NCI-H345 treated with DMSO at 0.1 percent for 48 hours (cell line): ENCODE measurements at regions not wholly inside any gene's neighbourhood (a gene's known extent, or its start where the extent isn't known, plus 50 kb on each side); places are given as distances from the start of the nearest gene placed in this dataset.
A peak's percentile ranks its signal among the peaks of the same experiment; 100 is the strongest.

ENCODE experiments used
- DNase-seq: peaks from one replicate; lab custom pipeline; 2025; ENCODE audit not compliant: unreplicated experiment; lab: John Stamatoyannopoulos, UW

DNA sequence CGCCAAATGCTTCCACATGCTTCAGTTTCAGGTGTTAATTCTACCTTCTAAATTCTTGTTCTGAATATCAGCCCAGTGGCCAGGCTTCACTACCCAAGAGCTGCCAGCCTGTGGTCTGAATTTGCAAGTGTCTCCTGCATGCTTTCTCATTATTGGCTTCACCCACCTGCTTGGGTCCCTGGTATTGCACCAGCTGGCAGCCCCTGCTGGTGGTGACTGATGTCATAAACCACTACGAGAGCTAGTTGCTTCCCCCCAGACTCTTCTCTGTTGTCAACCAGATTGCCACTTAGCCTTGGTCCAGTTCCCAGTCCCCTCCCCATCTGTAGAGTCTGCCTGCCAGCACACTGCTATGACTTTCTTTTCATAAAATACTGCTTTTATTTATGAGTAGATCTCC lies 197.7 kb upstream of the DUSP10 start:
- DNase-seq: no peak

DNA sequence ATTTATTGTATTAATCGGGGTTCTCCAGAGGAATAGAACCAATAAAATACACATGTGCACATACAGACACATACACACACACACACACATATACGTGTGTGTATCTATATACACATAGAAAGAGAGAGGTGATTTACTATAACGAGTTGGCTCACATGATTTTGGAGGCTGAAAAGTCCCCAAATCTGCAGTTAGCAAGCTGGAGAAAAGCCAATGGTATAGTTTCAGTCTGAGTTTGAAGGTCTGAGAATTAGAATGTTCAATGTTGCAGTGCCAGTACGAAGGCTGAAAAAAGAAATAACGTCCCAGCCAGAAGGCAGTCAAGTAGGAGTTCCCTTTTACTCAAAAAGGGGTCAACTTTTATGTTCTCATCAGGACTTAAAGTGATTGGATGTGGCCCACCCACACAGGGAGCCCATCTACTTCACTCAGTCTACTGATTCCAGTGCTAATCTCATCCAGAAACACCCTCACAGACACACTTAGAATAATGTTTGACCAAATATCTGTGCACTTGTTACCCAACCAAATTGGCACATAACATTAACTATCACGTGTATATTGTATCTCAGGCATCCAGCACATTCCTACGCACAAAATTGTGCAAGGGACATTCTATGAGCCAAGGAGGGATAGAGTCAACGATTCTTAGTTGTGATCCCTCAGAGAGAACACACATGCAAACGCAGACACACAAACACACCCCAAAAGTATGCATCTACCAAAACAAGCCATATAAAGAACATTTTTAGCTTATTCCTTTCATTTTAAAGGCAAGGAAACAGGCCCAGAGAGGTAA lies 195.5 kb upstream of the DUSP10 start:
- DNase-seq: no peak

DNA sequence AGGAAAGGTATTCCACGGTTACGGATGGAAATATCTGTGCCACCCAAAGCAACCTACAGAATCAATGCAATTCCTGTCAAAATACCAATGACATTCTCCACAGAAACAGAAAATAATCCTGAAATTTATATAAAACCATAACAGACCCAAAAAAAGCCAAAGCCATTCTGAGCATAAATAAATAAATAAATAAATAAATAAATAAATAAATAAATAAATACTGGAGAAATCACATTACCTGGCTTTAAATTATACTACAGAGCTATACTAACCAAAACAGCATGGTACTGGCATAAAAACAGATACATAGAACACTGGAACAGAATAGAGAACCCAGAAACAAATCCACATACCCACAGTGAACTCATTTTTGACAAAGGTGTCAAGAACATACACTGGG lies 191.9 kb upstream of the DUSP10 start:
- no peak for DNase-seq

DNA sequence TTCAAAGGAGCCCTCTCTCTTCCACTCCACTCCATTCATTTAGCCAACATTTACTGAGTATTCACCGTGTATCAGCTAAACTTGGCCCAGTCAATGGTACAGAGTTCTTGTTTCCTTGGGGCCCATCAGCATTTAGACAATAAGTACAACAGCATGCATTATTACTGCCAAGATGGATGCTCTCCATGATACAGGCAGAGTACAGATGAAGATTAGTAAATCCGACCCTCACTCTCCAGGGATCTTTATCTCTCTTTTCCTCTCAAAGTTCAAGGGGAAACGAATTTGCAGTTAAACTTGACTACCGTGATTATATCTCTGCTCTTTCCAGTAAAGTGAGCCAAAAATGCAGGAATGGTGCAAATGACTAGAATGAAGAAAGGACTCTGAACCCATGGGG lies 184.6 kb upstream of the DUSP10 start:
- no peak for DNase-seq

DNA sequence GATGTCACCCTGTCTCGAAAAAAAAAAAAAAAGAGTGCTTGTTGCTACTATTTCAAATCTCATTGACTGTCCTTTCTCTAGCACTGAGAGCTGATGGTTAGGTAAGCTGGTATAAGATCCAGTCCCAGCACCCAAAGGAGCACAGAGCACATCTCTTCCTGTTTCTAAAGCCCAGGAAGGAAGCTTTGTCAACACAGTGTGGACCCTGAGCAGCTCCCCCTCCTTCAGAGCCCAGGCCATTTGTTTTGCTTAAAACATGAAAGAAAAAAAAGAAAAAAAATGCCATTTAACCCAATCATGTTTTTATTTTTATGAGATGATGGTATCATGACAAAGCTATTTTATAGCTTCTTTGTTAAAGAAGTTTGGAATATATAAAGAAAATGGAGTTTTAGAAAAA lies 184.1 kb upstream of the DUSP10 start:
- DNase-seq: no peak

DNA sequence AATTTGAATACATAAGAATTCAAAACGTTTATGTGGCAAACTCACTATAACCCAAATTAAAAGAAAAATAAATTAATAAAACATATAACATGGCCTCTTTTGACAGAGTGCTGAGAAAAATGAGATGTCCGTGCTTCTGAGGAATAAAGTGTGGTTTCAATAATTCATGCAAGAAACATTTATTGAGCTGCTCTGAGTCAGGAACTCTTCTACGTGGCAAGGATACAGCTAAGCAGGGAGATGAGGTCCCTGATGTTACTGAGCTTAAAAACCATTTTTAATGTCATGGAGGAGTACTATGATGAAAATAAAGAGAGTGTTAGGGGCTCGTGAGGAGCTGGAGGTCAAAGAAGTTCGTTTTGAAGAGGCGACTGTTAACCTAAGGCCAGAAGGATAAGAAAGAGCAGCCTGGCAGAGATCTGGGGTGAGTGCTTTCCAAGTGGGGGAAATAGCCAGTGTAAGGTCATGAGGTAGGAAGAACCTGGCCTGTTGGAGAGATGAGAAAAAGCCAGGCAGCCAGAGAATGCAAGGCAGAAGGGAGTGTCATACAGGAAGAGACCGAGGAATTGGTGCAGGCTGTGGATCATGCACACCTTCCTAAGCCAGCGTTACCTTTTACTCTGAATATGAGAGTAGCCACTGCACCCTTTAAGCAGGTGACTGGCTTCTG lies 182.2 kb upstream of the DUSP10 start:
- DNase-seq: no peak

DNA sequence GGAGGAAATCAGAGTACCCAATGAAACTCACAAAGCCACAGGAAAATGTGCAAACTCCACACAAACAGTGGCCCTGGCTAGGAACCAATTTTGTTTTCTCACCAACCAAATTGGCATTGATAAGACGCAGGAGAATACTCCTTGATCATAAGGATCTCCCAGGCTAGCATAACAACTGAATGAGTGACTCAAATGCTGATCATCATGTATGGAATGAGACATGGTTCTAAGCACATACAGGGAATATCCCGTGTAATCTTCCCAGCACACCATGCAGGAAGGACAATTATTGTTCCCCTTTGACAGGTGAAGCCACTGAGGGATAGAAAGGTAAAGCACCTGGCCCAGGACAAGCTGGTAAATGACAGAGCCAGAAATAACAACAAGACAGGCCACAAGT lies 180.0 kb upstream of the DUSP10 start:
- DNase-seq: no peak

DNA sequence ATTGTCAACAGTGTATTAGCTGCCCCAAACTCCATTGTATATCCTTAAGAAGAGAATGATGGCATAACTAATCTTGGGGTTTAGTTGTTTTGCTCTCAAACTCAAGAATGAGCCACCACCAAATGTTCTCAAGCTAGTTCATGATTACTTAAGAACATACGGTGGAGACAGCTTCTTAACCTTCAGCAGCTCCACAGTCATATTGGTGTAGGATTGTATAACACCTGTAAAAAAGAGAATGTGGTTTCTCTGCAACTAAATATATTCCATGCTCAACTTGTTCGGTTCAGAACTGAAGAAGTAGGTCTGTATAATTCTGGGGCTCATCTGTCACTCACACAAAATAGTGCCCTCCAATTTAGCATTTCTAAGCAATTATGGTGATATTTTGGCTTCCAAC lies 177.9 kb upstream of the DUSP10 start:
- DNase-seq: no peak

DNA sequence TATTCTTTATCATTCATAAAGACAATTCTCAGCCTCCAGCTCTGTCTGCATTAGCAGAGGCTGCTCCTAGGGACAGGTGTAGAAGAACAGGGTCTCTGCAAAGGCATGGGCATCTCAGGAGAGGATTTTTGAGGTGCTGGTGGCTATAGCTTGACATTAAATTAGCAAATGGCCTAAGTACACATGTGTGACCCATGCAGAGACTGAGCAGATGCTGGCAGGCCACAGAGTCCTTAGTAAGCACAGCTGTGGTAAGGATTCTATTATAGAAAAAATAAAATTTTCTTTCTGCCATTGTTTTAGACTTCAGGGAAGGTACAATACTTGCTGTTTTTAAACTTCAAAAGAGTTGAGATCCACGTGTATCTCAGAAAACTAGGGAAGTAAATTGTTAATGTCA lies 177.5 kb upstream of the DUSP10 start:
- no peak for DNase-seq

DNA sequence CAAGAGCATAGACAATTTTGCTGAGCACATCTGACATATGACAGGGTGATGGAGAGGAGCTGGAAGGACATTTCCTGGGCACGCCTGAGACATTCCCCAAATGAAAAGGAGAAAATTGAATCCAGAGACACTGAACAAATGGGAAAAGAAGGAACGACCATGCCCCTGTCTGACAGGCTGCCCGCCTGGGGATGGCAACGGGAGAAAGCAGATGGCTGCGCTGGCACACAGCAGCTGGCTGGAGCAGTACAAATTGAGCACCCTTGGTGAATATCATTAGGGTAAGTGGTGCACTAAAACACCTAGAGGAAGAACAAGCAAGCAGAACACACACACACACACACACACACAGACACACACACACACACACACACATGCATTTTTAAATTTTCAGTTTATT lies 174.3 kb upstream of the DUSP10 start:
- no peak for DNase-seq

DNA sequence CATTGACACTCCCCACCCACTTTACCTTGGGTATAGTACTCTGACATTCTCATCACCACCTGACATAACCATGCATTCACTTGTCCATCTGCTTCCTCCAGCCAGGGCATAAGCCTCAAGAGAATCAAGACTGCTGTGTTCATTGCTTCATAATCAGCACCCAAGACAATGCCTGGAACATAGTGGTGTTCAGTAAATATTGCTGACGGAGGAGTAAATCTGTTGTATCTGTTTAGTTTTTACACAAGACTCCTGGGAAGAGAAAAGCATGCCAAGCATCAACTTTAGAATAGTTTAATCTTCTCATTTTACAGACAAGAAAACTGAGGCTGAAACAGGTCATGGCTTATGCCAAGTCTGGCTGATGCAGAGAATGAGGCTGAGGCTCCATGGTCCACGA lies 173.9 kb upstream of the DUSP10 start:
- no peak for DNase-seq

DNA sequence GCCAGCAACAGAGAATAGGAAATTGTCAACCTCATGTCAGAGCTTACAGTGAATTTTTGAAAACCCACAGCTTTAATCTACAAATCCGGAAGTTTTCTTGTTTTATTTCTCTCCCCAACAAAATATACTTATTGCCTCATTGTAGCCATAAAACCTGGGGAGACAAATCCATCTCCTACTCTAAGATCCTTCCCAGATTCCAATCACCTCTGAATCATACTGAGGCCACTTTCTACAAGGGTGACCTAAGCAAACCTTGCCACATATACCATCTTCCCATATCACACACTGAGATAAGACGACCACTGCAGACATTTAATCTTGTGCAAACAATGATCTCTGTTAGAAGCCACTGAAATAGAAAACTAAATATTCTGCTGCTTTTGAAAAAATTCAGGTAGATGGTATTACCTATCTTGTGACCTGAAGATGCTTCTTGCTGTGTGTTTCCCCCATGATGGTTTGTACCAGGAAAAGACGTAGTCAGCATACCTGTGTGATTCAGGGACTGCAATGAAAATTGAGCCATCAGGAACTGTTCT lies 171.5 kb upstream of the DUSP10 start:
- DNase-seq: no peak

DNA sequence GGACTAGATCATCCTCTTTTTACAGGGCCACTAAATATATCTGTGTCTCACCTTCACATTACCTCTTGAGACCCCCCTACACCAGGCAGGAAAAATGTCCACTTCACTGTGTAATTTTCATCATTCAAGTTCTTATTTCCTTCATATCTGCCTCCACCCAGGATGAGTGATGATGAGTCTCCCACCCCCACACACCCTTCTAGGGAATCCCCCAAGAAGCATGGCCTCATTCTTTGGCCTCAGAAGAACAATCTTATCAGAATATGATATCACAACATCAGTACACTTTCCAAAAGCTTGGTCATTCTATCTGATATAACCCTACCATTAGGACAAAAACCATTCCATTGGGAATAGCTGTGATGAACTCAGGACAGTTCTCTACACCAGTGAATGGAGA lies 170.3 kb upstream of the DUSP10 start:
- no peak for DNase-seq

DNA sequence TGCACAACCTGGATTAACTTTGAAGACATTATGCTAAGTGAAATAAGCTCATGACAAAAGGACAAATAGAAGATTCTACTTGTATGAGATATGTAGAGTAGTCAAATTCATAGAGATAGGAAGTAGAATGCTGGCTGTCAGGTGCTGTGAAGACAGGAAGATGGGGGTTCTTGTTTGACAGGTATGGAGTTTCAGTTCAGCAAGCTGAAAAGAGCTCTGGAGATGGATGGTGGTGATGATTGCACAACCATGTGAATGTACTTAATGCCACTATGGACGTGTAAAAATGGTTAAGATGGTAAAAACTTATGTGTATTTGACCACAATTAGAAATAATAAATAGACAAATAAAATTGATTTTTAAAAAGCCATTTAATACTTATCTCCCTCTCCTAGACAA lies 169.8 kb upstream of the DUSP10 start:
- DNase-seq: no peak

DNA sequence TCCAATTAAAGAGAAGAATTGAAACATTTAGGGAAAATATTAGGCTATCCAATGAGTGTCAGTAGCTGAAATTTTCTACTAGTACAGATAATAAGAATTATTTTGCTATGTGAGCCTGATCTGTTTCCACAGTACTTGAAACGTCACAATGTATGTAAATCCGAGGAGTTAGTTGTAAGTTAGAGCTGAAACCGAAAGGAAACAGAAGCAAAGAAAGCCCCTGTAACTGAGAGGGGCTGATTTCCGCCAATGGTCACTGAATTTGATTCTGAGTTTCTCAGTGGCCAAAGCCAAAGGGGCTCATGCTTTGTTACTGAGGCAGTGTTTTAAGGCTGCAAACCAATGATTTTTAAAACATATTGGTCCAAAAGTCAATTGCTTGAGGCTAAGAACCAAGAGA lies 168.3 kb upstream of the DUSP10 start:
- DNase-seq: no peak

DNA sequence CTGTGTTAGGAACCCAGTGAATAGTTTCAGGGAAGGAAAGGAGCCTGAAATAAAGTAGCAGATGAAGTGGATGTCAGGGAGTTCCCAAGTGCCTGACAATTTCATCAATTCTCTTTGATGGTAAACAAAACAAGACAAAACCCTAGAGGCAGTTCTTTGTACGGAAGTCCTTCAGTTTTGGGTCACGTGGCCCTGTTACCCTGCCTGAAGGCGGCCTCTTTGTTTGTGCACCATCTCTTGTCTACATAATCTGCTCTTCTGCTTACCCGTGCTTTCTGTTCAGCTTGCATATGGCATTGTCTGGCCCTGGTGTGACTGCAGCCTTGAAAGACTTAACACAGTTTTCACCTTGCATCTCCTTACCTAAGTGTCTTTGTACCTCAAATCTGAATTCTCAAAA lies 166.7 kb upstream of the DUSP10 start:
- peak; percentile 79 for DNase-seq

DNA sequence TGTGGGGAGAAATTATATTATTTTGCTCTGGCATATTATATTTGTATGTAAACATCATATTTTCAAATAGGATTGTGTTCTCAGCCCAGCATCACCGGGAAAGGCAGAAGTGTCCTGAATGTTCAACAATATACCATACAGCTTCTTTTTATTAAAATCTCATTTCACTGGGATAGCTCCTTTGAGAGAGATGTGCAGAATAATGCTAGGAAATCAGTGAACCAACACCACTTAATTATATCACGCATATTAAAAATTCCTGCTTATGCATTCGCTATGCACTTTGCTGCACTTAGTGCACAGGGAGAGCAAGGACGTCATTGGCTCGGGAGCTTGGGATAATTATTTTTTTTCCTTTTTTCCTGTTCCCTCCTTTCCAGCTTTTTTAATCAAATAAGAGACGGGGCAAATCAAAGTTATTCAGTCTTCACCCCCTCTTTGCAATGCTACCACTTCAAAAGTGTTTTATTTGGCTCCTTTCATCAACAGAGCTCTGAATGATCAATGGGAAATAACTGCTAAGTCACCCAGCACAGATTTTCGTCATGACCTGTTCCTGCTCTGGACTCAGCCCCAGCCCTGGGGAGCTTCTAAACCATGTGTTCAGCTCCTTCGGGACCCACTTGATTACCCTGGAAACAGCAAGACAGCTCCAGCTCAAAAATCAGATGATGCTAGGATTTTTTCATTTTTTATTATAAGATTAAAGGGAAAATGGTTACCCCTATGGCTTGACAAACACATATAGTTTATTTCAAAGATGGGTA lies 165.5 kb upstream of the DUSP10 start:
- DNase-seq: no peak

DNA sequence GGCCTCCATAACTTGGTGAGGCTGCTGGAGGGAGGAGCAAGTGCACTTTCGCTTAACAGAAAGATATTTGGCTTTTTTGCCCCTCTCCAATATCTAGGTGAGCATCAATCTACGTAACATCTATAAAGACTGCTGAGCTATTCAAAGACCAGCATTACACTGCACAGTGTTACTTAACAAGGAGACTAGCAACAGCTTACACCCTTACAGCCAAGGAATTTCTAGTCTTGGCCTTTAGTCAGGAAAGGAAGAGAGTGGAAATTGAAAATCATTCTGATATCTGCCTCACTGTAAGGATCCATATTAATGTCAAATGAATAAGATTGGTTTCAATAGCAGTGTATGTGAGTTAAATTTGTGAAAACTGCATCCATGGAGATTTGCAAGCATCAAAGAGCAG lies 163.9 kb upstream of the DUSP10 start:
- no peak for DNase-seq

DNA sequence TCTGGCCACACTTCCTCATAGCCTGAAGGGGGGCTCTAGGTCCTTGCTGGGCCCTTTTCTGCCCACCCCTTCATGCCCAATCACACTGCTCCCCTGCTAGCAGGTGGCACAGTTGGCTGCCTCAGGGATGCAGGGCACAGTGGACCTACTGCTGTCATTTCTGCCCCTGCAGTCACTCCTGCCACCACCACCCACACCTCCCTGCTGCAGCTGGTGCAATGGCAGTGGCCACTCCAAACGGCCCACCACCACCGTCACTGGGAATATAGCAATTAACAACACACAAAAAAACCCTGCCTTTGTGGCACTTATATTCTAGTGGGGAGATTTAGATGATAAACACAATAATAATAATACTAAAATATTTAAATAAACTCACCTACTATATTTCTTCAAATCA lies 162.4 kb upstream of the DUSP10 start:
- no peak for DNase-seq

DNA sequence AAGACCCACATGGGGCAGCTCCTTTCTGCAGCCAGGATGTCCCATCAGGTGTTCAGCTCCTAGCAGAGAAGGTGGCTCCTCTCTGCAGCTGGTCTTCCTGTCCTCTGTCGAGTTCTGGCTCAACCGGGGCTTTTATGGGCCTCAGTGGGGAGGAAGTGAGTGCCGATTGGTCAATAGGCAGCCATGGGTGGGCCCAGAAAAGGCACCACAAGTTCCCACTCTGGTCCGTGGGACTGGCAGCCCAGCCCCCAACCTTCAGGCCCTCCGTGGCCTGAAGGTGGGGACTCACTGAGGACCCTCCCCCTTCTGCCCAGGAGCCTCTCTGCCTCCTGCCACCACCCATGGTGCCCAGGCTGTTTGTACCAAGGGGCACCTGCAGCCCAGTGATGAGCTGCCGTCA lies 161.7 kb upstream of the DUSP10 start:
- DNase-seq: no peak

DNA sequence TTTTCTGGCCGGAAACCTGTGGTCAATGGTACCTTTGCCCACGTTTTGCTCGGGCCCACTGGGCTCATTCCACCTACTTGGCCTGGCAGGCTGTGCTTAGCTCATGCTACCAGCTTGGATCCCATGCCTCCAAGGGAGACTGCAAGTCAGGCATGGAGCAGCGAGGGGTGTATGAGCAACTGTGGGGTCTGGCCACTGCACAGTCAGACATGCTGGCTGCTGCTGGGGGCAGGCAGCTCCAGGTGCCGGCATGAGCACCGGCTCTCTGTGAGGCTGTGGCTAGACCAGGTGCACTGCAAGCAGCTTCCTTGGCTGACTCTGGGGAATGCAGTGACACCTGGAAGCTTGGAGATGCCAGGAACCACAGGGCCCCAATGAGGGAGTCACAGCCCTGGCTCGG lies 161.1 kb upstream of the DUSP10 start:
- no peak for DNase-seq

DNA sequence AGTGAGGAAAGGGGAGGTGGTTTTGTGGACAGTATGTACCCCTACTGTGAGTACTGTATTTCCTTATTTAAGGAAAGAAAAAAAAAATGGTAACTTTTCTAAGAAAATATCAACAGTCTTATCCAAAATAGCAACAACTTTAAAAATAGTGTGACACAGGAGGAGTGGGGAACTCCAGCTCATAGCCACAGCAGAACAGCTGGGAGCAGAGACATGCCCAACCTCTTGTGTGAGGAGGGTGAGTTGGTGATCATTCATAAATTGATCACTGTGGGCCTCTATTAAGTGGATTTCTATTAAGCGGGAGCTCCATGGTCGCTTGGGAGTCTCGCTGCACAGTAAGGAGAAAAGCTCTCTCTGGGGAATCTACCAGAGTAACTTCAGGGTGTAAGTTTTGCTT lies 158.8 kb upstream of the DUSP10 start:
- no peak for DNase-seq
